IPS-NIHi7 (cell line): ENCODE measurements at regions not wholly inside any gene's neighbourhood (a gene's known extent, or its start where the extent isn't known, plus 50 kb on each side); places are given as distances from the start of the nearest gene placed in this dataset.
"Not testable (repeated sequence)": the region's sequence is repeated elsewhere in the genome, so short reads cannot be mapped to it uniquely, and the experiment has no call there.

ENCODE experiments used
- DNase-seq: peaks from one replicate; pipeline ENCODE4 v3.0.0; 2012; ENCODE audit warnings: mixed read lengths; ENCODE audit errors: extremely low spot score

GRCh38 chr20:43837856-43838702, 76.6 kb upstream of the TOX2 start:
- DNase-seq, result no peak

DNA sequence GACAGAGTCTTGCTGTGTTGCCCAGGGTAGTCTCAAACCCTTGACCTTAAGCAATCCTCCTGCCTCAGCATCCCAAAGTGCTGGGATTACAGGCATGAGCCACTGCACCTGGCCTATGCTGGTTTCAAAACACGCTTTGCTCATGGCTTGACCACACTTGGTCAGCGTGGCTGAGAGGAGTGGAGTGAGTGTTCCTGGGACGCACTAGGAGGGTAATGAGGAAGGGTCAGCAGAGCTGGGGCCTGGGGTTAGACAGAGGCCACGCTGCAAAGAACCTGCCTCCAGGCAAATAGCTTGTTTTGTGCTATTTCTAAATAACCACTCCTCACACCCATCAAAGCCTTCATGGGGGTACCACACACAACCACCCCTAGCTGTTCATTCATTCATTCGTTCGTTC, 77.9 kb upstream of the TOX2 start:
- no peak for DNase-seq

GRCh38 chr20:43835944-43836508, 78.6 kb upstream of the TOX2 start:
- no peak for DNase-seq

DNA sequence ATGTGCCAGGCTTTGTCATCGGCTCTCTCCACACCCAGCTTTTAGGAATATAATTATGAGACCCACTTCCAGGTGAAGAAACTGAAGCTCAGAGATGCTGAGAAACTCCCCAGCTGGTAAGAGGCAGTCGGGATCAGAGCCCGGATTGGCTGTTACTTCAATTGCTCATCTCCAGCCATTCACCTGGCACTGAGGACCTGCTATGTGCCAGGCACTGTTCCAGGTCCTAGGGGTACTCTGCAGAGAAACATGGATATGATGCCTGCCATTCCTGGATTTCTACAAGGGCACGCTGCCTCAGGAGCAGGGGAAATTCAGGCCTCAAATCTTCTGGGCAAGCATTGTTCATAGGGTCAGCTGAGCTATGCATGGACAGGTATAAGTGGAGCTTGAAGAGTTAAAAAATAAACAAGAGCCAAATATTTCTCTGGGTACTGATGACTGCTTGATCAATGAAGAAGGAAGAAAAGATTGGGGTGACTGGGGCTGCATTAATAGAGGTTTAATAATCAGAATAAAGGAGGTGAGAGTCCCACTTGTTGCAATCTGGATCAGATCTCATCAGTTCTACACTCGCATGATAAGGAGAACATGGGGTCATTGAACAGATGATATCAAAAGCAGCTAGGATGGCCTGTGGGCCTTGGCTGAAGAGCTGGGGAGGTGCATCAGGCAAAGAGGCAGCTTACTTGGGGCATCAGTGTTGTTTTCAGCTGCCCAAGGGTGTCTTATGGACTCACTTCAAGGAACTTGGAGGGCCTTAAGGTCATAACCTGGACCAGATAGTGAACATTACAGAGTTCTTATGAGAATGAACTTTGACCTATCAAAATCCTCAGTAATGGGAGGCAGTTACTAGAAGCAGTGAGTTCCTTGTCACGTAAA, 80.9 kb upstream of the TOX2 start:
- DNase-seq, result no peak

DNA sequence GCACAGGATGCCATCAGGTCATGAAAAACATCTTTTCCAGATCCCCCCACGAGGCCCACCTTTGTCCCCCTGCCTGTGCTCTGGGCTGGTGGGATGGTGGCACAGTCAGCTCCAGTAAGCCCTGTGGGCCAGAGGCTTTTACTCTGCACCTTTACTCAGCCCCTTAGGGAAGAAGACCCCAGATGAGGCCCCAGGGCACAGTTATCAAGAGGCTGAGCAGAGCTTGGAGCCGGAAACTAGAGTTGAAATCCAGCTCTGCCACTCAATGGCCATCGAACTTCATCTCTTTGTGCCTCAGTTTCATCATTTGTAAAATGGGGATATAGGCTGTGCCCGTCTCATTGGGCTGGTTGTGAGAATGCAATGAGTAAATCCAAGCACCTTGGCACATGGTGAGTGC, 81.7 kb upstream of the TOX2 start:
- no peak for DNase-seq

- no peak for DNase-seq
Observed at GRCh38 chr20:43832096-43832816, 82.4 kb upstream of the TOX2 start.

DNA sequence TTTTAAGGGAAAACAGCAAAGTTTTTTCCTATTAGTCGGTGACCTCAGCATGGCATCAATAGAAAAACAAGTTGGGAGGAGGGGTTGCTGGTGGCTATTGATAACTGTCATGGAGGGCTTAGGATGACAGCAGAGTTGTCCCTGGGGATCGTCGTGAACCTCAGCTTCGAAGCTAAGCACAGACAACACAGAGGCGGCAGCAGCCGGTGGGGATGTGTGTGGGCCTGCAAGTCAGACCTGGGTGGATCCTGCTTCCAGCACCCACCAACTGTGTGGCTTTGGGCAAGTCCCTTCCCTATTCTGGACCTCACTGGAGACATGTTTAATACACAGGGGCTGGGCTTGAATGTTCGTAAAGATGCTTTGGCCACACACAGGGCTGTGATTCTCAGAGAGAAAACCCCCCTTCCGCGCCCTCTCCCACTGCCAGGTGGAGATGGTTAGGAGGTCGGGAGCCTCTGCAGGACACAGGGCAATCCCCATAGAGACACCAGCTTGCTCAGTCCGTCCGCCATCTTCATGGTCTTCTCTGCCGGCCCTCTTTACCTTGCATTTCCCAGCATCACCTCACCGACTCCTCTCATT, 83.1 kb upstream of the TOX2 start:
- DNase-seq, result no peak

GRCh38 chr20:43830883-43831282, 83.8 kb upstream of the TOX2 start:
- DNase-seq, result no peak

DNA sequence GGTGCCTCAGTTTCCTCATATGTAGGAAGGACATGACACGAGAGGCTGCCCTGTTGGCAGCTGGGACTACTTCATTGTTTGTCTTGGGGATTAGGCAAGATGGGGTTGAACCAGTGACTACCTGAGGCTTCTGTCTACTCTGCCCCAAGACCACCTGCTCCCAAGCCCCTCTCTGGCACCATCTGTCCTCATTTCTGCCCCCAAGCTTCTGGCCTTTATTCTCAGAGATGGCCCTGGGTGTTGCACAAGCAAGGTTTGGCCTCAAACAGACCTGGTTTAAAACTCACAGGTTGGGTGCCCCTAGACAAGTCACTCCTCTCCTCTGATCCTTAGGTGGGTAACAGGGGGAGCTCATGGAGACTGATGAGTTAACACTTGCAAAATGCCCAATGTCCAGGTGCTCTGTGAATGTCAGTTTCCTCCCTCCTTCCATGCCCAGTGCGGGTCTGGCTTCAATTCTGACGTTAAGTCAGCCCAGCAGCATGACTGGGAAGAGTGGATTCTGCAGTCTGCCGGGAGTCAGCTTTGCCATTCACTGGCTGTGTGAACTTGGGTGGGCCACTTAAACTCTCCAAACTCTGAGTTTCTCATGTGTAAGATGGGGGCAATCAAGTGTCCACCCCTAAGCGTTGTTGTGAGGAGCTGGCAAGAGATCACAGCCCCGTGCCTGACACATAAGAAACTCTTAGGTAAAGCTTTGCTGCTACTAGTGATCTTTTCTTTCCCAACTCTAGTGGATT, 84.5 kb upstream of the TOX2 start:
- DNase-seq, result no peak

DNA sequence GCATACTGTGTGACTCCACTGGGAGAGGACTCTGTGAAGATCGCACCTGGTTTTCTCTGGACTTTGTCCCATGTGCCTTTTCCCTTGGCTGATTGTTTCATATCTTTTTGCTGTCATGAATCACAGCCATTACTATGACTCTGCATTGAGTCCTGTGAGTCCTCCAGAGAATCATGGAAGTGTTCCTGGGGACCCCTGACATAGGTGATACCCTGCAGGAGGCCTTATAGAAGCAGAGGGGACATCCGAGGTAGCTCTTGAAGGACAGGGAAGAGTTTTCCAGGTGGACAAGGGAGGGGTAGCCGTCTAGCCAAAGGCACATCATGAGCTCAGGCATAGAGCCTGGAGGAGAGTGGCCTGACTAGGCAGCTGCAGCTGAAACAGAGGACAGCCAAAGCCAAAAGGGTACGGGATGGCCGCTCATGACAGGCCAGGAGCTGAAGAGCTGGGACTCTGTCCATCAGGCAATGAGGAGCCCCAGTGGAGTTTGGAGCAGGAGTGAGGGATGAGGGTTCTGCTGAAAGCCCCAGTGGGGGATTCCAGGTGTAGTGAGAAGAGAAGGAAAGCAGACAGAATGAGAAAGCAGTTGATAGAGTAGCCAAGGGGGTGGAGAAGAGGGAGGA, 86.6 kb upstream of the TOX2 start:
- no peak for DNase-seq

DNA sequence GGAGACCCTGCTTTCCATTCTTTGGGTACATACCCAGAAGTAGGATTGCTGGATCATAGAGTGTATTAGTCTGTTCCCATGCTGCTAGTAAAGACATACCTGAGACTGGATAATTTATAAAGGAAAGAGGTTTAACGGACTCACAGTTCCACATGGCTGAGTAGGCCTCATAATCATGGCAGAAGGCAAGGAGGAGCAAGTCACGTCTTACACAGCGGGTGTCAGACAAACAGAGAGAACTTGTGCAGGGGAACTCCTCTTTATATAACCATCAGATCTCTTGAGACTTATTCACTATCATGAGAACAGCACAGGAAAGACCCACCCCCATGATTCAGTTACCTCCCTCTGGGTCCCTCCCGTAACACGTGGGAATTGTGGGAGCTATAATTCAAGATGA, 87.7 kb upstream of the TOX2 start:
- not testable (repeated sequence) for DNase-seq

DNA sequence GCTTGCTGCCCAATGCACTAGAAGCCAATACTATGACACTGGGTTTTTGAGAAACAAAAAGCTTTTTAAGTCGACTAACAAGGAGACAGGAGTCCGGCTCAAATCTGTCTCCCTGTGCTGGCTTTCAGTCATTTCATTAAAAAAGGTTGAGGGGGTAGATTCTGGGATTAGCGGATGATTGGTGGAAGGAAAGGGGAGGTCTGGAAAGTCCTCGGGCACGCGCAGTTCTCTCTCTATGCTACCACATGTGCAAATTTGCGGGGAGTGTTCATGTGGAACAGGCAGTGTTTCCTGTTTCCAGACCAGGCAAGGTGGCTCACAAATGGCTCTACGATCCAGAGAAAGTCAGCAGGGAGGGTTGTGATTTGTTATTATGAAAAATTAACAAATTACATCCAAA, 89.1 kb upstream of the TOX2 start:
- DNase-seq, result peak; percentile 1

GRCh38 chr20:43825051-43825402, 89.6 kb upstream of the TOX2 start:
- no peak for DNase-seq

DNA sequence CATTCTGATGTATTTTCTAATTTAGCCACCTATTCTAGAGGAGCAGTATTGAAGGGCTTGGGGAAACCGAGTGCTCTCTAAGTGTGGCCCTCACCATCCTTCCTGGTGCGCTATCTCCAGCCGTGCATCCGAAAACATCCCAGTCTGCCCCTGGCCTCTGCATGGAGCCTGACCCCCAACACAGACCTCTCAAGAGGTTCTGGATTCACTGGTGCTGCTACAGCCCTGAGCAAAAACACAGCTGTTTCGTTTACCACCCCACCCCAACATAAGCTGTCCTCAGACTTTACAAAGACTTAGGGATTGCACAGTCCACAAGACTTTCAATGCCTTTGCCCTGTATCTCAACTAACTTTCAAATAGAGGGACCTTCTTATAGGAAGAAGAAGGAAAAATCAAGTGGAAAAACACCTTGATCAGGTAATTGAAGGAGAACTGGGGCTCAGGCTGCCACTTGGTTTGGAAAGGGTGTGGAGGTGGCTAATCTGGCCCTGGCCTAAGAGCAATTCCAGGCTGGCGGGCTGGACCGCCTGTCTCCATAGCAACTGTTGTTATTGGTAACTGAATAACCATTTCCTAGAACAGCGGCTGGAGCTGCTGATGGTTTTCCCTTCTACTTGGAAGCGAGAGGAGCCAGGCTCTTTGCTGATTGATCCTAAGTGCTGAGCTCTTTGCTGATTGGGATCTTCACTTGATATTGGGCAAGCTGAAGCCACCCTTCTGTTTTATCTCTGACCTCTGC, 90.2 kb upstream of the TOX2 start:
- DNase-seq, result peak; percentile 56

DNA sequence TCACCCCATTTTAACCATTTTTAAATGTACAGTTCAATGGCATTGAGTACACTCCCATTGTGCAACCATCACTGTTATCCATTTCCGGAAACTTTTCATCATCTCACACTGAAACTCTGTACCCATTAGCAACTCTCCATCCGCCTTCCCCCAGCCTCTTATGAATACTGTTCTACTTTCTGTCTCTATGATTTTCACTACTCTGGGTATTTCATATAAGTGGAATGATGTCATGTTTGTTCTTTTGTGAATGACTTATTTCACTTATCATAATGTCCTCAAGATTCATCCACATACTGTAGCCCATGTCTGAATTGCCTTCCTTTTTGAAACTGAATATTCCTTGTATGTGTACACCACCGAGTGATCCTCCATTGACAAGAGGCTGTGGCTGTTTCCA, 92.9 kb upstream of the TOX2 start:
- DNase-seq, result no peak

- peak; percentile 5 for DNase-seq
Observed at GRCh38 chr20:43820731-43821330, 93.8 kb upstream of the TOX2 start.

DNA sequence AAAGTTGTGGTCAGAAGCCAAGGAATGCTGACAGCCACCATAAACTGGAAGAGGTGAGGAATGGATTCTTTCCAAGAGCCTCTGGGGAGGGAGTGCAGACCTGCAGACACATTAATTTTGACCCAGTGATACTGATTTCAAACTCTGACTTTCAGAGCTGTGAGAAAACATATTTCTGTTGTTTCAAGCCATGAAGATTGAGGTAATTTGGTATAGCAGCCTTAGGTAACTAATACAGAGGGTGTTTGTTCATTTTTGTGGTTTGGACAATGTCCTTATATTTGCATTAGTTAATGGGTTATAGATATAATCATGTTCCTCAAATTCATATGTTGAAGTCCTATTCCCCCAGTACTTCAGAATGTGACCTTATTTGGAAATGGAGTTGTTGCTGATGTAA, 85.4 kb upstream of the GTSF1L start:
- DNase-seq, result no peak

DNA sequence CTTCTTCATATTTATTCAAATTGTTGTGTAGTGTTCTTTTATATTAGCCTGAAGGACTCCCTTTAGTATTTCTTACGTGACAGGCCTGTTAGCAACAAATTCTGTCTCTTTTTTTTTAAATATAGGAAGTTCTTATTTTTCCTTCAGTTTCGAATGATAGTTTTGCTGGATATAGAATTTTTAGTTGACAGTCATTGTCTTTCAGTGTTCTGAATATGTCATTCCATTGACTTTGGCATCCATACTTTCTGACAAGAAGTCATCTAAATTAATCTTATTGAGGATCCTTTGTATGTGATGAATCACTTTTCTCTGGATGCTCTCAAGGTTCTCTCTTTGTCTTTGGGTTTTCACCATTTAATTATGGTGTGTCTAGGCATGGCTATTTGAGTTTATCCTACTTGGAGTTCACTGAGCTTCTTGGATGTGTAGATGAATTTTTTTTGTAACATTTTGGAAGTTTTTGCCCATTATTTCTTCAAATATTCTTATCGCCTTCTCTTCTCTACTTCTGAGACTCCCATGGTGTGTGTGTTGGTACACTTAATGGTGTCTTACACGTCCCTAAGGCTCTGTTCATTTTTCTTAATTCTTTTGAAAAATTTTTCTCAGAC, 82.5 kb upstream of the GTSF1L start:
- no peak for DNase-seq

GRCh38 chr20:43804781-43805180, 78.0 kb upstream of the GTSF1L start:
- DNase-seq, result no peak
